GM21526 (cell line): ENCODE measurements at regions not wholly inside any gene's neighbourhood (a gene's known extent, or its start where the extent isn't known, plus 50 kb on each side); places are given as distances from the start of the nearest gene placed in this dataset.

Experiments used
- ATAC-seq: cut with Tn5 transposase; IDR thresholded peaks from one replicate; pipeline ENCODE4 v1.9.1; 2021; ENCODE audit warnings: moderate library complexity; ENCODE audit not compliant: unreplicated experiment, low FRiP score

- no peak for ATAC-seq
Observed at GRCh38 chr3:106707347-106707746, 669.9 kb upstream of the CCDC54 start.

- ATAC-seq = no peak
Observed at GRCh38 chr3:106710596-106710995, 666.6 kb upstream of the CCDC54 start.

- no peak for ATAC-seq
Observed at GRCh38 chr3:106711650-106712049, 665.6 kb upstream of the CCDC54 start.

- no peak for ATAC-seq
Observed at GRCh38 chr3:106714400-106714799, 662.8 kb upstream of the CCDC54 start.

GRCh38 chr3:106715286-106715685, 662.0 kb upstream of the CCDC54 start:
- no peak for ATAC-seq

GRCh38 chr3:106717178-106717780, 660.0 kb upstream of the CCDC54 start:
- ATAC-seq = no peak

- ATAC-seq = no peak
Observed at GRCh38 chr3:106719077-106719476, 658.2 kb upstream of the CCDC54 start.

- no peak for ATAC-seq
Observed at GRCh38 chr3:106719583-106719982, 657.7 kb upstream of the CCDC54 start.

GRCh38 chr3:106720510-106720909, 656.7 kb upstream of the CCDC54 start:
- no peak for ATAC-seq

GRCh38 chr3:106725566-106725965, 651.7 kb upstream of the CCDC54 start:
- no peak for ATAC-seq

- no peak for ATAC-seq
Observed at GRCh38 chr3:106728315-106729098, 648.7 kb upstream of the CCDC54 start.

GRCh38 chr3:106729481-106729880, 647.8 kb upstream of the CCDC54 start:
- no peak for ATAC-seq

- ATAC-seq = no peak
Observed at GRCh38 chr3:106731230-106731629, 646.0 kb upstream of the CCDC54 start.

GRCh38 chr3:106734712-106735111, 642.5 kb upstream of the CCDC54 start:
- ATAC-seq = no peak

GRCh38 chr3:106737265-106737664, 640.0 kb upstream of the CCDC54 start:
- no peak for ATAC-seq

GRCh38 chr3:106740116-106740515, 637.1 kb upstream of the CCDC54 start:
- no peak for ATAC-seq

- no peak for ATAC-seq
Observed at GRCh38 chr3:106745344-106746168, 631.7 kb upstream of the CCDC54 start.

- no peak for ATAC-seq
Observed at GRCh38 chr3:106746286-106746685, 631.0 kb upstream of the CCDC54 start.

- ATAC-seq = no peak
Observed at GRCh38 chr3:106748472-106749262, 628.6 kb upstream of the CCDC54 start.

- ATAC-seq = no peak
Observed at GRCh38 chr3:106750092-106750491, 627.1 kb upstream of the CCDC54 start.

- ATAC-seq = no peak
Observed at GRCh38 chr3:106755336-106755735, 621.9 kb upstream of the CCDC54 start.
